GM10248 (cell line): ENCODE measurements at regions not wholly inside any gene's neighbourhood (a gene's known extent, or its start where the extent isn't known, plus 50 kb on each side); places are given as distances from the start of the nearest gene placed in this dataset.

ENCODE experiments used
- CTCF ChIA-PET: fragments of 300-600 bp; sonication (Branson Sonifier 250); formaldehyde crosslinking; extraction: SDS; loops from one replicate; lab custom pipeline; 2021; ENCODE audit warnings: antibody characterized with exemption; lab: Yijun Ruan, JAX
- POLR2A ChIA-PET: fragments of 350-650 bp; sonication (Branson Sonifier 250); formaldehyde crosslinking; extraction: SDS; loops from one replicate; lab custom pipeline; 2020; ENCODE audit warnings: antibody characterized with exemption; lab: Yijun Ruan, JAX
- DNase-seq: peaks from one replicate; pipeline ENCODE4 v3.0.0; 2012; ENCODE audit errors: extremely low spot score
- TF ChIP-seq, protein P1 (sequence below): IDR thresholded peaks from 2 replicates; pipeline ENCODE4 v1.5.1; 2012; ENCODE audit warnings: mild to moderate bottlenecking, low read depth; ENCODE audit errors: extremely low read depth, missing control alignments, control extremely low read depth

GRCh38 chr14:85050180-85050579 is 479.8 kb upstream of the FLRT2 start:
- DNase-seq: no peak
- POLR2A ChIA-PET: no interaction called here
- CTCF ChIA-PET: no interaction called here
- TF ChIP-seq, protein P1, sequence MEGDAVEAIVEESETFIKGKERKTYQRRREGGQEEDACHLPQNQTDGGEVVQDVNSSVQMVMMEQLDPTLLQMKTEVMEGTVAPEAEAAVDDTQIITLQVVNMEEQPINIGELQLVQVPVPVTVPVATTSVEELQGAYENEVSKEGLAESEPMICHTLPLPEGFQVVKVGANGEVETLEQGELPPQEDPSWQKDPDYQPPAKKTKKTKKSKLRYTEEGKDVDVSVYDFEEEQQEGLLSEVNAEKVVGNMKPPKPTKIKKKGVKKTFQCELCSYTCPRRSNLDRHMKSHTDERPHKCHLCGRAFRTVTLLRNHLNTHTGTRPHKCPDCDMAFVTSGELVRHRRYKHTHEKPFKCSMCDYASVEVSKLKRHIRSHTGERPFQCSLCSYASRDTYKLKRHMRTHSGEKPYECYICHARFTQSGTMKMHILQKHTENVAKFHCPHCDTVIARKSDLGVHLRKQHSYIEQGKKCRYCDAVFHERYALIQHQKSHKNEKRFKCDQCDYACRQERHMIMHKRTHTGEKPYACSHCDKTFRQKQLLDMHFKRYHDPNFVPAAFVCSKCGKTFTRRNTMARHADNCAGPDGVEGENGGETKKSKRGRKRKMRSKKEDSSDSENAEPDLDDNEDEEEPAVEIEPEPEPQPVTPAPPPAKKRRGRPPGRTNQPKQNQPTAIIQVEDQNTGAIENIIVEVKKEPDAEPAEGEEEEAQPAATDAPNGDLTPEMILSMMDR: no peak

DNA sequence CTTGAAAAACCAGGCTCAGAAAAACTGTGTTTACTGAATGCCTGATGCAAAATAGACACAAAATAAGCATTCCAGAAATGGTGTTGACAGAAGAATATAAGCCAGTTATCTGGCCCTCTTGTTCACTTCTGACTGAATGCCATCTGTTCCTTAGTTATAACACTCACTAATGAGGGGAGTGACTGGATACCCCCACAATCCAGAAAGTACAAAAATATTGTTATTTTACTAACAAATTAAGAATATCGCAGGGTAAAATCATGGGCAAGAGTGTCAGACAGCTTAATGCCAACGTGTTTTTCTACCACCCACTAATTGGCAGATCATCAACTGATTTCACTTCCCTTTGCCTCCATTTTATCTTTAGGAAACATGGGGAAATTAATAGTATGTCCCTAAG is 477.3 kb upstream of the FLRT2 start:
- CTCF ChIA-PET: no interaction called here
- no peak for DNase-seq
- TF ChIP-seq, protein P1: no peak
- POLR2A ChIA-PET: no interaction called here

- no peak for DNase-seq
- TF ChIP-seq, protein P1: no peak
- ChIA-PET CTCF (no interaction called here), POLR2A (no interaction called here)
Measured at GRCh38 chr14:85054178-85054577, 475.8 kb upstream of the FLRT2 start.

DNA sequence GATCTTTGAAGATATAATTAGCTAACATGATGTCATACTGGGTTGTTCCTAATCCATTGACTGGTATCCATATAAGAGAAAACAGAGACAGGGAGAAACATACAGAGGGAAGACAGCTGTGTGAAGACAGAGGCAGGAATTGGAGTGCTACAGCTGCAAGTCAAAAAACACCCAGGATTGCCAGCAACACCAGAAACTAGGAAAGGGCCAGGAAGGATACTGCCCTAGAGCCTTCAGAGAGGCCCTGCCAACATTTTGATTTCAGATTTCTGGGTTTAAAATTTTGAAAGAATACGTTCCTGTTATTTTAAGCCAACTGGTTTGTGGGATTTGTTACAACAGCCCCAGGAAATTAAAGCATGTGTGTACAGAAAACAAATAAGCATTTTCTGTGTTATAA is 473.7 kb upstream of the FLRT2 start:
- TF ChIP-seq, protein P1: no peak
- DNase-seq: no peak
- CTCF ChIA-PET: no interaction called here
- POLR2A ChIA-PET: no interaction called here

DNA sequence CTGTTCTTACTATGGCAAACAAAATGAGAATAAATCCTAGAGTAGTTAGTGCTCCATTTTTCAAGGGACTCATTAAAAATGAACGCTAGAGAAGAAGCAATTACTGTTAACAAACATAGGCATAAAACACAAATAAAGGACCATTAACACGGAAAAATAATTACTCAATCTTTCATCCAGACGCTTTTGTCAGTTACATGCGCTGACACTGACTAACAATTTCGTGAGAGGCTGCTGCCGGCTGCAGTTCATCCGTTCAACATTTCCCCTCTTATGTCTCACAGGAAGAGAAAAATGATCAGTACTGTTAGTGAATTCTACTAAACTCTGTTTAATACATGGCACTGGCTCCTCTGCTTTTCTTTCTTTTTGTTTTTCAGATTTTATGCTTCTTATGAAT is 472.7 kb upstream of the FLRT2 start:
- DNase-seq: no peak
- ChIA-PET POLR2A (no interaction called here), CTCF (no interaction called here)
- TF ChIP-seq, protein P1: no peak

GRCh38 chr14:85058150-85058549 is 471.8 kb upstream of the FLRT2 start:
- ChIA-PET CTCF (no interaction called here), POLR2A (no interaction called here)
- no peak for DNase-seq
- TF ChIP-seq, protein P1: no peak

DNA sequence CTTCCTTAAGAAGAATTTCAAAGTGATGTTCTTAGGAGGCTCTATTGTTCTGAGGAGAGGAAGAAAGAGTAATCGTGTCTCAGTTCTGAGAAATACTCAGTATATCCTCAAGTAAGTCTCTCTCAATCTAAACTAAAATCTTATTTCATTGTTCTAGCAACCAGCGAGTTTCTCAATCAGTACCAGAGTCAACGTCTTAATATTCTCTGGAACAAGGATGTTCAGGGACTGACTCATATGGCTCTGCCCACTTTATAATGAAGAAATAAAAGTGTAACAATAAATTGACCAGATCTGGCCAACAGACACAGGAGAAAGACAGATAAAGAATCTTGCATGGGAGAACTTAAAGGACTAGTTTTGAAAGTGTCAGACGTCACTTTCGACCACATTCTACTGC is 469.8 kb upstream of the FLRT2 start:
- CTCF ChIA-PET: interaction anchor here (1.0 kb wide), 1 partner anchor 23 kb away, joined by 3 read pairs; no protein-coding TSS in a partner anchor
- POLR2A ChIA-PET: no interaction called here
- DNase-seq: no peak
- TF ChIP-seq, protein P1: no peak
